ENCODE measurements at regions not wholly inside any gene's neighbourhood (a gene's known extent, or its start where the extent isn't known, plus 50 kb on each side); places are given as distances from the start of the nearest gene placed in this dataset.
"Not testable (repeated sequence)": the region's sequence is repeated elsewhere in the genome, so short reads cannot be mapped to it uniquely, and the experiment has no call there.

DNA sequence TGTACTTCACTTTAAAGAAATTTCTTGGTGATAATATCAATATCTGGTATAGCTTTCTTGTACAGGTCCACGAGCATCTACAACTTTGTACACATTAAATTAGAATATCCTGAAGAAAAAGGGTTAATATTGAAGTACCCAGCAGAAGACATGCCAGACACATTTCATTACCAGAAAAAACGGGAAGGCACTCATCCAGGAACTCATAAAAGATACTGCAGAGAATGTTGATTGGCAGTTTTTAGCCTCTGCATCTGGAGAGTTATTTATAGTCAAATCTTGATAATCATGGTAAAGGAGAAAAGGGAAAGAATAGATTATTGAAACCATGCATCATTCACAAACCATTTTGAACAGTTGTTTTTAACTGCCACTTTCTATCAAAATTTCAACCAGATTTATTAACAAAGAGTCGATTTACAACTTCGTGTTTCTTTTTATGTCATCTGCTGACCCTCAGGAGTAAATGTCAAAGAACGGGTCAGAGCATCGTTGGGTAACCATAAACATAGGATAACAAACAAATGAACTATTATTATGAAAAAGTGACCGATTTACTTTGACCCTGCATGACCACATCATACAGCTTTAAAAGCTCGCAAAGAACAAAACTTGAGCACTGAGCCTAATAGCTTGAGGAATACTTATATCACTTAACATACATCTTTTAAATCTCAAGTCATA lies 229.2 kb upstream of the SGK1 start:
- DNase-seq (ENCODE audit: low read depth): no peak
- H3K4me3 ChIP-seq (ENCODE audit: low read depth, low read length): no peak overlapping the region
- no peaks in the 10 kb centered on the region for H3K36me3 ChIP-seq (ENCODE audit: control insufficient read depth, insufficient read depth, low read length)
- H3K27me3 ChIP-seq (ENCODE audit: control insufficient read depth, insufficient read depth, low read length): no peaks in the 10 kb centered on the region
- ChIA-PET CTCF (interaction anchor here (0.7 kb wide), 1 partner anchor 369 kb away, joined by 3 read pairs; no protein-coding TSS in a partner anchor), POLR2A (no interaction called here)
- TF ChIP-seq, protein P1, sequence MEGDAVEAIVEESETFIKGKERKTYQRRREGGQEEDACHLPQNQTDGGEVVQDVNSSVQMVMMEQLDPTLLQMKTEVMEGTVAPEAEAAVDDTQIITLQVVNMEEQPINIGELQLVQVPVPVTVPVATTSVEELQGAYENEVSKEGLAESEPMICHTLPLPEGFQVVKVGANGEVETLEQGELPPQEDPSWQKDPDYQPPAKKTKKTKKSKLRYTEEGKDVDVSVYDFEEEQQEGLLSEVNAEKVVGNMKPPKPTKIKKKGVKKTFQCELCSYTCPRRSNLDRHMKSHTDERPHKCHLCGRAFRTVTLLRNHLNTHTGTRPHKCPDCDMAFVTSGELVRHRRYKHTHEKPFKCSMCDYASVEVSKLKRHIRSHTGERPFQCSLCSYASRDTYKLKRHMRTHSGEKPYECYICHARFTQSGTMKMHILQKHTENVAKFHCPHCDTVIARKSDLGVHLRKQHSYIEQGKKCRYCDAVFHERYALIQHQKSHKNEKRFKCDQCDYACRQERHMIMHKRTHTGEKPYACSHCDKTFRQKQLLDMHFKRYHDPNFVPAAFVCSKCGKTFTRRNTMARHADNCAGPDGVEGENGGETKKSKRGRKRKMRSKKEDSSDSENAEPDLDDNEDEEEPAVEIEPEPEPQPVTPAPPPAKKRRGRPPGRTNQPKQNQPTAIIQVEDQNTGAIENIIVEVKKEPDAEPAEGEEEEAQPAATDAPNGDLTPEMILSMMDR (IDR thresholded peaks at IDR 0.05; ENCODE audit: insufficient read depth, low read depth, low read length): no peak

DNA sequence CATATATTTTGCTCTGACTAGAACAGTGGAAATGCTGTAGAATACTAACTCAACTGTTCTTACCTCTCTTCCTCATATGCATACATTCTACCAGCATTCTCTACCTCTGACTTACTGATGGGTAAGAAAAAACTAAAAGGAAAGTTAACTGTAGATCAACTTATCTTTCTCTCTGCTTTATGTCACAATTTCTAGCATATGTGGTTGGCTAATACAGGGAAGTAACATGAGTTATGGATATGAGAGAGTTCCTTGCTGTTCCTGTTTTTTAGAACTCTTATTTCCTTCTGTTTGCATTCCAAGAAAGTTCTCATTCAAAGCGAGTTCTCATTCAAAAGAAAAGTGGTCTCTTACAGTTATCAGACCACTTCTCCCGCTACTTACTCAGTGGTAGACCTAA lies 226.8 kb upstream of the SGK1 start:
- H3K4me3 ChIP-seq (ENCODE audit: low read depth, low read length): no peak overlapping the region
- POLR2A ChIA-PET: no interaction called here
- H3K36me3 ChIP-seq (ENCODE audit: control insufficient read depth, insufficient read depth, low read length): no peaks in the 10 kb centered on the region
- CTCF ChIA-PET: no interaction called here
- H3K27me3 ChIP-seq (ENCODE audit: control insufficient read depth, insufficient read depth, low read length): no peaks in the 10 kb centered on the region
- no peak for DNase-seq (ENCODE audit: low read depth)
- TF ChIP-seq, protein P1 (IDR thresholded peaks at IDR 0.05; ENCODE audit: insufficient read depth, low read depth, low read length): no peak

DNA sequence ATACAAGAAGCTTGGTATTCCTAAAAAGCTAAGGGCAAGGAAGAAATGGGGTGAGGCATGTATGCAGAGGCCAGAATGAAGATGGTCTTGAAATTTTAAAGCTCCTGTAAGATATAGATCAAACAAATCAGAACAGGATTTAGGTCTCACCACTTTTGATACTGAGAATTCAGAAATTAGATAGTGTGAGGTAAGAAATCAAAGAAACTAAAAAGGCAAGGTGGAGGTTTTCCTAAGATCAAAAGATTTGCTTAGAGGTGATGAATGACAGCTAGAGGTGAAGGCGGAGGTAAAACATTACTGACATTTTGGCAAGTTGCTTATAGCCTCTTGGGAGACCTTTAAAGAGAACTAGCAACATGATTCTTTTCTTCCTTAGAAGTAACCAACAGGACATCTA lies 225.2 kb upstream of the SGK1 start:
- Histone ChIP-seq H3K36me3 (ENCODE audit: control insufficient read depth, insufficient read depth, low read length) (no peaks in the 10 kb centered on the region), H3K27me3 (ENCODE audit: control insufficient read depth, insufficient read depth, low read length) (no peaks in the 10 kb centered on the region), H3K4me3 (ENCODE audit: low read depth, low read length) (no peak overlapping the region)
- CTCF ChIA-PET: no interaction called here
- TF ChIP-seq, protein P1 (IDR thresholded peaks at IDR 0.05; ENCODE audit: insufficient read depth, low read depth, low read length): no peak
- no peak for DNase-seq (ENCODE audit: low read depth)
- POLR2A ChIA-PET: no interaction called here

DNA sequence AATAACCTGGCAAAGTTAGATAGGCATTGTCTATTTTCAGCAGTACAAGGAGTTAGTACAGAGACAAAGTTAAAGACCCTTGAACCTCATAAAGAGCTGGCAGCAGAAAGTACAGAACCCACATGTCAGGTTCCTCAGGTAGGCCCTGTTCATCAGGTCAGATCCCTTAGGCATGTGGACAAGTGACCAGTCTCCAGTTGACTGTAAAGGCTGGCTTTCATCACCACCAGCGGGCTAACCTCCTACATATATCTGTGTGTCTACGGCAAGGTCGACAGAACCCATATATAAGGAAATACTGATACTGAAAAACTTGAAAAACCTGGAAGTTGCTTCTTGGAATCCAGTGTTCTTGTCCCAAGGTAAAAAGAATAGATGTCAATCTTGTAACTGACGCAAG lies 223.1 kb upstream of the SGK1 start:
- POLR2A ChIA-PET: no interaction called here
- TF ChIP-seq, protein P1 (IDR thresholded peaks at IDR 0.05; ENCODE audit: insufficient read depth, low read depth, low read length): no peak
- H3K27me3 ChIP-seq (ENCODE audit: control insufficient read depth, insufficient read depth, low read length): no peaks in the 10 kb centered on the region
- H3K4me3 ChIP-seq (ENCODE audit: low read depth, low read length): no peak overlapping the region
- H3K36me3 ChIP-seq (ENCODE audit: control insufficient read depth, insufficient read depth, low read length): no peaks in the 10 kb centered on the region
- CTCF ChIA-PET: no interaction called here
- DNase-seq (ENCODE audit: low read depth): no peak

DNA sequence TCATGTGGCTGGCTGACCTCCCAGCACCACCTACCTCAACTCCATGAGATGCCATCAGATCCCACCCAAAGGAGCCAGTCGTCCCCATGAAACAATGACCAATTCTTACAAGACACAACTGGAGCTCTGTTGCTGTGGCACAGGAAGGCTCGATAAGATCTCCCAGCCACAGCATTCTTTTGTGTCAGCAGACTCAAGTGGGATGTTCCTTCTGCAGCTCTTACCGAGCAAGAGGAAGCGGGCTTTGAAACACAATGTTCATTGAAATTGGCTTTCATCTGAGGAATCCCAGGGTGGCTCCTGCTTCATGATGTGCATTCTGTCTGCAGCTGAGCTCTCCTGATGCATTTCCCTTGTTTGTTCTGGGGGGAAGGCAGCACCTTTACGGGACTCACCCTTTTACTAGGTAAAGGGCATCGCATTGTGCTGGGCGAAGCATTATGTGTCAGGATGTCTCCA lies 222.0 kb upstream of the SGK1 start:
- no peak for DNase-seq (ENCODE audit: low read depth)
- CTCF ChIA-PET: interaction anchor here (1.0 kb wide), 1 partner anchor 12 kb away, joined by 3 read pairs; no protein-coding TSS in a partner anchor
- Histone ChIP-seq H3K27me3 (ENCODE audit: control insufficient read depth, insufficient read depth, low read length) (no peaks in the 10 kb centered on the region), H3K36me3 (ENCODE audit: control insufficient read depth, insufficient read depth, low read length) (no peaks in the 10 kb centered on the region), H3K4me3 (ENCODE audit: low read depth, low read length) (no peak overlapping the region)
- TF ChIP-seq, protein P1 (IDR thresholded peaks at IDR 0.05; ENCODE audit: insufficient read depth, low read depth, low read length): no peak
- POLR2A ChIA-PET: no interaction called here

DNA sequence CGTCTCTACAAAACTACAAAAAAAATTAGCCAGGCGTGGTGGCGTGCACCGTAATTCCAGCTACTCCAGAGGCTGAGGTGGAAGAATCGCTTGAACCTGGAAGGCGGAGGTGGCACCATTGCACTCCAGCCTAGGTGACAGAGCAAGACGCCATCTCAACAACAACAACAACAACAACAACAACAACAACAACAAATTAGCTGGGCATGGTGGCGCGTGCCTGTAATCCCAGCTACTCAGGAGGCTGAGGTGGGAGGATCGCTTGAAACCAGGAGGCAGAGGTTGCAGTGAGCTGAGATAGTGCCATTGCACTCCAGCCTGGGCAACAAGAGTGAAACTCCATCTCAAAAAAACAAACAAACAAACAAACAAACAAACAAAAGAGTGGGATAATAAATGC lies 219.9 kb upstream of the SGK1 start:
- H3K4me3 ChIP-seq (ENCODE audit: low read depth, low read length); DNase-seq (ENCODE audit: low read depth); H3K36me3 ChIP-seq (ENCODE audit: control insufficient read depth, insufficient read depth, low read length); POLR2A ChIA-PET; H3K27me3 ChIP-seq (ENCODE audit: control insufficient read depth, insufficient read depth, low read length): not testable (repeated sequence)
- CTCF ChIA-PET: interaction anchor here (0.8 kb wide), 2 partner anchors 15 to 52 kb away, joined by 3 to 5 read pairs; no protein-coding TSS in a partner anchor

Data from BJ (cell line).